HG02970 (cell line): ENCODE measurements at regions not wholly inside any gene's neighbourhood (a gene's known extent, or its start where the extent isn't known, plus 50 kb on each side); places are given as distances from the start of the nearest gene placed in this dataset.

Experiments used
- ATAC-seq: cut with Tn5 transposase; IDR thresholded peaks from one replicate; pipeline ENCODE4 v1.9.1; 2021; ENCODE audit warnings: mild to moderate bottlenecking, moderate library complexity, moderate number of reproducible peaks; ENCODE audit not compliant: unreplicated experiment, low FRiP score

GRCh38 chr2:122003196-122003940 lies 247.9 kb downstream of the TSN start:
- no peak for ATAC-seq

DNA sequence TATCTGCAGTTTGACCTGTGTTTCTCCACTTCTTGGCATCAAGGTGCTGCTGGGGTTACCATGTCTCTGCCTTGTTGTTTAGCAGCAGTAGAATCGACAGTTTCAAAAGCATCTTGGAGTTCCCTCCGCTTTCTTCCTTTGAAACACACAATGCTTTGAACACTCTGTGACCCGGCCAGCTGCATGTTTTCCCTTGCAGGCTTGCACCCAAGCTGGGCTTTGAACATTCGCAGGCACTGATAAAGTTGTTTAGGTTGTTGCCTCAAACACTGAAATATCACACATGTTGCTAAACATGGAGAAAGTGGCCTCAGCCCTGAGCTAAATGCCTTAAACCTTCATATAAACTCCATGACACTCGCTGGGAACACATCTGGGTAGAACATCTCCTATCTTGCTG lies 251.7 kb downstream of the TSN start:
- ATAC-seq: no peak

DNA sequence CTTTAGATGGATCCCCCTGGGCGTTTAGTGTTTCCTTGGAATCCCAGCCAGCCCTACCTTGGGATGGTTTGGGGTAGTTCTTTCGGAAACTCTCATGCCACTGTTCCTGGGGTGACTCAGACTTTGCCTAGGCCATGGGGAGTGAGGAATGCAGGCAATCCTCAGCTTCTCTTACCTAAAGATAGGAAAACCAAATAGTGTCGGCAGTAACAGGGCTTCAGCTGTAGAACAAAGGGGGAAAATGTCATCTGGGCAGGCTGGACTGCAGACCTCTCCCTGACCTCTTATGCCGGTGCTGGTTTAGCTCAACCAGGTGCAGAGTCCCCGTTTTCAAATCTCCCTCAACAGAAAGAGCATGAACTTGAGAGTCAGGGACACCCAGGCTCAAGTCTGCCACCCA lies 252.1 kb downstream of the TSN start:
- ATAC-seq: no peak

DNA sequence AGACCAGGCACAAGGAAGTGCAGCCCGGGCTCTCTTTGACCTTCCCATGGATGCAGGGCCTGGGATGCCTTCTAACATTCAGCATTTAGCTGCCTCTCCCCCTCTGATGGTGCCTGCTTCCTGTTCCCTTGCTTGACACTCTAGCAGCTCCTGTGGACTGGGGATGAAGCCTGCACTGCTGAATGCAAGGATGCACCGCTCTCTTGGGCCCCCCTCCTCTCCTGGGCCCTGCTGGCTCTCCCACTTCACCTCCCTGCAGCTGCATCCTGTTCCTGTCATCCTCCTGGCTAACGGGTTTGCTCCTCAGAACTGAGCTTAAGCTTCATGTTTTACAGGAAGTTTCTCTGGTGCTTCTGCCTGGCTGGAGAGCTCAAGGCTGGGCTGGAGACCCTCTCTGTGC lies 254.1 kb downstream of the TSN start:
- ATAC-seq: no peak

- ATAC-seq: no peak
These were observed 256.2 kb downstream of the TSN start for GRCh38 chr2:122011493-122012270.

- no peak for ATAC-seq
These were observed 263.3 kb downstream of the TSN start for GRCh38 chr2:122018736-122019135.

GRCh38 chr2:122019724-122020123 lies 264.3 kb downstream of the TSN start:
- no peak for ATAC-seq

GRCh38 chr2:122020377-122020776 lies 264.9 kb downstream of the TSN start:
- no peak for ATAC-seq

- ATAC-seq: no peak
These were observed 266.5 kb downstream of the TSN start for GRCh38 chr2:122021941-122022340.

- no peak for ATAC-seq
These were observed 267.1 kb downstream of the TSN start for GRCh38 chr2:122022531-122022930.

DNA sequence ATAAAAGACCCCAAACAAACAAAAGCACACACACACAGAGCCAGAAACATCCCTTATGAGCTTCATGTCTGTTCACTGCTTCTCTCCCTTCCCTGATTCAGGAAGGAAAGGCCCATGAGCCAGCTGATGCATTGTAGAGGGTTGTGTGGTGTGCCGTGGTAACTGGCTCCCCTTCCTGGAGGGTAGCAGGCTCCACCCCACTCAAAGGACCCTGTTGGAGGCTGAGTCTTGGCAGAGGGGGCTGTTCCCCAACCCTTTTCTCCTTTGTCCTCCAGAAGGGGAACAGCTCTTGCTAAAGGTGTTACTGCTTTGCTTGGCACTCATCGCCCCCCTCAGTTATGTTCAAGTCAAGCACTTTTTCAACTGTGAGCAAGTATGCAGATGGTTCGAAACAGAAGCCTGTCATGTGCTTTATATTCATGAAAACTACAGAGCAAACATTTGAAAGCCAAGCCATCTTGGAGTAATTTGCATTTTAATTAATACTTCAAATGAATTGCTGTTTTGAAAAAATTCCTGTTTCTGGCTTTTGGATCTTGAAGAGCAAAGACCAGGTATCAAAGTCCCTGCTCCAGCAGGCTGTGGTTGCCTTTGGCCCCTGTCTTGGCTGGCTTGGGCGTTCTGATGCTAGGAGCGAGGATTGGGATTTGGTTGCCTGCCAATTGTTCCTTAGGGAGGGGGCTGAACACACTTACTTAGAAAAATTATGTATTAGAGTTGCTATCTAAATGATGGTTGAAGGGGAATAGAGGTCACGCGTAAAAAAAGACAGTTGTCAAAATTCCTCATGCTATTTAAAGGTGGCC lies 267.8 kb downstream of the TSN start:
- no peak for ATAC-seq

- ATAC-seq: no peak
These were observed 272.2 kb downstream of the TSN start for GRCh38 chr2:122027510-122028217.

DNA sequence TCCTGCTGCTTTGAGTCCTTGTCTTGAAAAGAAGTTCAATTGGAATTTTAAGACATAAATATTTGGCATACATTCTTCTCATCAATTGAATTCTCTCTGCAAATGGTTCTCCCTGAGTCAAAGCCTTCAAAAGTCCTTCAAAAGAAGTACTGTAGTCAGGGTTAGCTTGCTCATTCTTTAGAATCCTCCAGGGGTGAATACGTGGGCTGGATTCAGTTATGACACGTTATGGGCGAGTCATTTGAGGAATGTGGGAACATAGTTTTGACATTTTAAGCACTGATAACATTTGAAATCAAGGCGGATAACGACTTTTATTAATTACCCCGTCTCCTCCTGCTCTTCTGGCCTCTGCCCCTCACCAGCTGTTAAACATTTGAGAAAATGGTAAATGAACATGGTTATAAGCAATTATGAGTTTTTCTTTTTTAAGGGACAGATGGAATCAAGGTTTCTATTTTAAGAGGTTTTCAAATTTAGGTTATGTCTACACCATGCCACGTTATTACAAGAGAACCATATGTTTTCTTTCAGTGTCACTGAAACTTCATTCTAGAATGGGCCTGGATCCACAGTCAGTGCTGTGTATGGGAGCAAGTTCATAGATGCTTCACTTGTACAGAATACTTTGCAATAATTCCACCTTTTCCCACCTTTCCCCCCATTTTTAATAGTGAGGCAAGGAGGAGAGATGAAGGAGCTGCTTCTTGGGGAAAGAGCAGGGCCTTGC lies 273.1 kb downstream of the TSN start:
- ATAC-seq: no peak

DNA sequence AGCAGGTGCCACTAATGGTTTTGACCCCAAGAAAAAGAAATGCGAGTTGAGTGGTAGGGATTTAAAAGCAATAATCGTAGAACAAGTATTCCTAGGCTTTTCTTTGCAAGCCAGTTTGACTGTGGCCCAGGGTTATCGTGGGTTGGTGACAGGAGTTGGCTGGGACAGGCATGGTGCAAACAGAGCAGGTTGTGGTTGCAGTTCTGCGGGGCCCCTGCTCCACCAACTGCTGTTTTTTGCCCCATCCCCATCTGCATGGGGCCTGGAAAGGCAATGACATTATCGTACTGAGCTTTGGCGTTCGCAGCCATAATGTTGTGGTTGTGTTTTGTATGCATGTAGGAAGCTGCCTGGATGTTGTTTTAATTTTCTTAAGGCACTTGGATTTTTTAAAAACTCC lies 274.0 kb downstream of the TSN start:
- ATAC-seq: no peak

GRCh38 chr2:122029945-122030344 lies 274.5 kb downstream of the TSN start:
- ATAC-seq: no peak

DNA sequence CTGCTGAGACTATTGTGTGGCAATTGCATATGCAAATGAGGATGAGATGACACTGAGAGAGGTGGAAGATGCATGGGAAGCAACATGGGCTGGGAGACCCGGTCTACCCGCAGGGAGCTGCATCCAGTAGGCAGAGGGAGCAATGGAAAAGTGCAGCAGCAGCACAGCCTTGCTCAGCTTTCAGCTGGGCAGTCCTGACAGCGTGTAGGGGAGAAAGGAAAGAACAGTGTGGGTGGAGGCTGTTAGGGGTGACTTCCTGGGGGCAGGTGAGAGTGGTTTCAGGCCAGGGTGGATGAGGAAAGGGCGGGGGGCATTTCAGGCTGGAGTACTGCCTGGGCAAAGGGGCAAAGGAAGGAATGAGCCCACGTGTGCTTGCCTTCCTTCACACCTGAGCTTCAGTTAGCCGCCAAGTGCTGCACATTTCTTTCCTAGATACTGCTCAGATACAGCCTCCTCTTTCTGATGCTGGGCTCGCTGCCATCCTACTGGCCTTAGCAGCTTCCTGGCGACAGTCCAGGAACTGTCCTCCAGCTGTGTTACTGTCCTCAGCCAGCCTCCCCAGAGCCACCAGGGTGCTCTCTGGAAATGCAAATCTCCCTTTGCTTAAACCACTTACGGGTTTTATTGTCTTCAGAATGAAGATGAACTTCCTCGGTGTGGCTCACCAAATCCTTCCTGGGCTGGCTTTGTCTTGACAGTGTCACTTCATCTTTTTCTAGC lies 276.3 kb downstream of the TSN start:
- no peak for ATAC-seq

- ATAC-seq: no peak
These were observed 276.8 kb downstream of the TSN start for GRCh38 chr2:122032264-122032645.

- no peak for ATAC-seq
These were observed 278.3 kb downstream of the TSN start for GRCh38 chr2:122033778-122034177.

DNA sequence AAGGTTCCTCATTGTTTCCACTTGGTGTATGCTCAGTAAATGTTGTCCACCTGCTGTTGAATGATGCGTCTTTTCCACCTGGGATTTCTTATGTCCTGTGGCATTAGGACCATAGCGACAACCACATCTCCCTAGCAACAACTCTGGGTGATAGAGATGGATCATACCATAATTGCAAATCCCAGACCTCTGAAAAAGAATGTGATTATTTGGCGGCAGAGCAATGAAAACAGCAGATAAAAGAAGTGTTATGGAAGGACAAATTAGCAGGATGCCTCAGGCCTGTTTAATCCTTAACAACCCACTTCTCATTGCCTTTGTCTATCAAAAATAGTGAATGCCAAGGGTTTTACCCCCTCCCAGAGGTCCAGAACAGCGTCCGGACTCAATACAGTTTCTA lies 278.9 kb downstream of the TSN start:
- no peak for ATAC-seq
